ENCODE measurements at regions not wholly inside any gene's neighbourhood (a gene's known extent, or its start where the extent isn't known, plus 50 kb on each side); places are given as distances from the start of the nearest gene placed in this dataset.

- no peaks in the 10 kb centered on the region for H3K9me3 ChIP-seq
- intact Hi-C loops (cut with DNase I): no loop called here
- no peak overlapping the region for H3K27ac ChIP-seq
- H3K36me3 ChIP-seq: no peaks in the 10 kb centered on the region
- no peak for DNase-seq (ENCODE audit: low spot score in 2 of 2)
- H3K4me3 ChIP-seq: no peak overlapping the region
- no peaks in the 10 kb centered on the region for H3K27me3 ChIP-seq
- TF ChIP-seq CTCF (IDR thresholded peaks at IDR 0.05): no peak
- H3K4me1 ChIP-seq: no peaks in the 10 kb centered on the region
Observed at GRCh38 chr7:69088185-69088584, 510.1 kb upstream of the AUTS2 start.

- H3K9me3 ChIP-seq: no peaks in the 10 kb centered on the region
- H3K27me3 ChIP-seq: no peaks in the 10 kb centered on the region
- no peak overlapping the region for H3K4me3 ChIP-seq
- no peak for DNase-seq (ENCODE audit: low spot score in 2 of 2)
- H3K4me1 ChIP-seq: no peaks in the 10 kb centered on the region
- no peak for TF ChIP-seq CTCF (IDR thresholded peaks at IDR 0.05)
- no peak overlapping the region for H3K27ac ChIP-seq
- no peaks in the 10 kb centered on the region for H3K36me3 ChIP-seq
- intact Hi-C loops (cut with DNase I): no loop called here
Observed at GRCh38 chr7:69090936-69091335, 507.3 kb upstream of the AUTS2 start.

GRCh38 chr7:69091521-69091920, 506.8 kb upstream of the AUTS2 start:
- H3K4me3 ChIP-seq: no peak overlapping the region
- no peaks in the 10 kb centered on the region for H3K36me3 ChIP-seq
- no peaks in the 10 kb centered on the region for H3K4me1 ChIP-seq
- no peak for TF ChIP-seq CTCF (IDR thresholded peaks at IDR 0.05)
- DNase-seq (ENCODE audit: low spot score in 2 of 2): no peak
- no peak overlapping the region for H3K27ac ChIP-seq
- H3K27me3 ChIP-seq: no peaks in the 10 kb centered on the region
- intact Hi-C loops (cut with DNase I): no loop called here
- no peaks in the 10 kb centered on the region for H3K9me3 ChIP-seq

- no peaks in the 10 kb centered on the region for H3K4me1 ChIP-seq
- DNase-seq (ENCODE audit: low spot score in 2 of 2): no peak
- H3K27ac ChIP-seq: no peak overlapping the region
- H3K27me3 ChIP-seq: no peaks in the 10 kb centered on the region
- TF ChIP-seq CTCF (IDR thresholded peaks at IDR 0.05): no peak
- intact Hi-C loops (cut with DNase I): no loop called here
- H3K9me3 ChIP-seq: no peaks in the 10 kb centered on the region
- no peaks in the 10 kb centered on the region for H3K36me3 ChIP-seq
- H3K4me3 ChIP-seq: no peak overlapping the region
Observed at GRCh38 chr7:69095127-69095526, 503.1 kb upstream of the AUTS2 start.

DNA sequence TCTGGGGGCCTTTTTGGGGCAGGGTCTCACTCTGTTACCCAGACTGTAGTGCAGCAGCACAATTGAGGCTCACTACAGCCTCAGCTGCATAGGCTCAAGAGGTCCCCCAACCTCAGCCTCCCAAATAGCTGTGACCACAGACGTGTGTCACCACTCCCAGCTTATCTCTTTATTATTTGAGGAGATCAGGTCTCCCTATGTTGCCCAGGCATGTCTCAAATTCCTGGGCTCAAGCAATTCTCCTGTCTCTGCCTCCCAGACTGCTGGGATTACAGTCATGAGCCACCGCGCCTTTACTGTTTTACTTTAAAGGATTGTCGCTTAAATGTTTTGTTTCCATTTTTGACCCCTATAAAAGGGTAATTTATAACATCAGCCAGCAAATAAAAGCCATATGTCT, 502.6 kb upstream of the AUTS2 start:
- intact Hi-C loops (cut with DNase I): no loop called here
- no peak overlapping the region for H3K27ac ChIP-seq
- no peaks in the 10 kb centered on the region for H3K9me3 ChIP-seq
- H3K4me1 ChIP-seq: no peaks in the 10 kb centered on the region
- no peak for TF ChIP-seq CTCF (IDR thresholded peaks at IDR 0.05)
- H3K36me3 ChIP-seq: no peaks in the 10 kb centered on the region
- no peak overlapping the region for H3K4me3 ChIP-seq
- DNase-seq (ENCODE audit: low spot score in 2 of 2): no peak
- H3K27me3 ChIP-seq: no peaks in the 10 kb centered on the region

- no peak for TF ChIP-seq CTCF (IDR thresholded peaks at IDR 0.05)
- intact Hi-C loops (cut with DNase I): no loop called here
- Histone ChIP-seq H3K27me3 (no peaks in the 10 kb centered on the region), H3K4me1 (no peaks in the 10 kb centered on the region), H3K4me3 (no peak overlapping the region), H3K36me3 (no peaks in the 10 kb centered on the region), H3K27ac (no peak overlapping the region), H3K9me3 (no peaks in the 10 kb centered on the region)
- no peak for DNase-seq (ENCODE audit: low spot score in 2 of 2)
Observed at GRCh38 chr7:69104023-69104422, 494.3 kb upstream of the AUTS2 start.
